SU-DHL-6 (cell line): ENCODE measurements at regions not wholly inside any gene's neighbourhood (a gene's known extent, or its start where the extent isn't known, plus 50 kb on each side); places are given as distances from the start of the nearest gene placed in this dataset.

Experiments used
- EZH2phosphoT487 ChIP-seq: fragments of 200-600 bp; sonication (generic), shearing (Covaris generic); conservative IDR thresholded peaks from 2 replicates; pipeline ENCODE4 v1.6.1; 2018; ENCODE audit warnings: mild to moderate bottlenecking, antibody characterized with exemption, low read length, moderate library complexity, mixed read lengths
- TF ChIP-seq, protein P1 (sequence below): fragments of 200-600 bp; sonication (generic); IDR thresholded peaks from one replicate; pipeline ENCODE4 v1.5.1; 2017; ENCODE audit warnings: antibody characterized with exemption, mild to moderate bottlenecking, low read length, moderate library complexity; ENCODE audit not compliant: insufficient read depth, poor library complexity, severe bottlenecking

DNA sequence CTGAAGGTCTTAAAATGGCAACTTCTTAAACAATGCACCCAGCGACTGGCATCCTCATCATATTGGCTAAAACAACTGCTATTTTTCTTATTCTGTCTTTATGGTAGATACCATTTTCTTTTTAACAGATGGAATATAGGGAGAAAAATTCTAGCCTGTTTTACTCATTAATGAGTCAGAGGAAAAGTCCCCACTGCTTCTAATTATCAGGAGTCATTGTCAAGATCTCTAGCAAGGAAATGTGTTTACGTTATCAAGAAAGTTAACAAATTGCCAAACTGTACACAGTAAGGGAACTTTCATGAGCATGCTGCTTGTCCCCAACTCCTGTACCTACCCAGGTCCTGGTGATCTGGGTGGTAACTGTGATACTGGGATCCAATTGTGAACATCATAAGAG, 117.7 kb upstream of the KIAA1217 start:
- TF ChIP-seq, protein P1, sequence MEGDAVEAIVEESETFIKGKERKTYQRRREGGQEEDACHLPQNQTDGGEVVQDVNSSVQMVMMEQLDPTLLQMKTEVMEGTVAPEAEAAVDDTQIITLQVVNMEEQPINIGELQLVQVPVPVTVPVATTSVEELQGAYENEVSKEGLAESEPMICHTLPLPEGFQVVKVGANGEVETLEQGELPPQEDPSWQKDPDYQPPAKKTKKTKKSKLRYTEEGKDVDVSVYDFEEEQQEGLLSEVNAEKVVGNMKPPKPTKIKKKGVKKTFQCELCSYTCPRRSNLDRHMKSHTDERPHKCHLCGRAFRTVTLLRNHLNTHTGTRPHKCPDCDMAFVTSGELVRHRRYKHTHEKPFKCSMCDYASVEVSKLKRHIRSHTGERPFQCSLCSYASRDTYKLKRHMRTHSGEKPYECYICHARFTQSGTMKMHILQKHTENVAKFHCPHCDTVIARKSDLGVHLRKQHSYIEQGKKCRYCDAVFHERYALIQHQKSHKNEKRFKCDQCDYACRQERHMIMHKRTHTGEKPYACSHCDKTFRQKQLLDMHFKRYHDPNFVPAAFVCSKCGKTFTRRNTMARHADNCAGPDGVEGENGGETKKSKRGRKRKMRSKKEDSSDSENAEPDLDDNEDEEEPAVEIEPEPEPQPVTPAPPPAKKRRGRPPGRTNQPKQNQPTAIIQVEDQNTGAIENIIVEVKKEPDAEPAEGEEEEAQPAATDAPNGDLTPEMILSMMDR = no peak
- TF ChIP-seq EZH2phosphoT487 = no peak
